T-helper 2 cell treated with Interferon-gamma antibody and Interleukin-4, amounts not matched to agents 5 μg/mL and 100 μg/mL, for 36 hours (primary cell): ENCODE measurements at regions not wholly inside any gene's neighbourhood (a gene's known extent, or its start where the extent isn't known, plus 50 kb on each side); places are given as distances from the start of the nearest gene placed in this dataset.

Experiments used
- DNase-seq: peaks from one replicate; pipeline ENCODE4 v3.0.0; 2021; ENCODE audit warnings: low spot score
- H3K27ac Mint-ChIP-seq: one replicate; pipeline ENCODE4 v1.8.0; 2021; ENCODE audit warnings: mild to moderate bottlenecking, mixed read lengths
- H3K27me3 Mint-ChIP-seq: one replicate; pipeline ENCODE4 v1.8.0; 2021; ENCODE audit warnings: low read depth, mixed read lengths
- H3K36me3 Mint-ChIP-seq: one replicate; pipeline ENCODE4 v1.8.0; 2021; ENCODE audit warnings: low read depth, mixed read lengths
- H3K4me1 Mint-ChIP-seq: one replicate; pipeline ENCODE4 v1.8.0; 2021; ENCODE audit warnings: low read depth, mixed read lengths
- H3K4me3 Mint-ChIP-seq: one replicate; pipeline ENCODE4 v1.8.0; 2022; ENCODE audit warnings: mild to moderate bottlenecking, moderate library complexity, mixed read lengths
- H3K9me3 Mint-ChIP-seq: one replicate; pipeline ENCODE4 v1.8.0; 2021; ENCODE audit warnings: mixed read lengths

- Mint-ChIP-seq H3K9me3 (no peaks in the 10 kb centered on the region), H3K4me3 (no peak overlapping the region), H3K27ac (no peak overlapping the region), H3K27me3 (peaks cover 10% of the 10 kb centered on the region), H3K4me1 (no peaks in the 10 kb centered on the region), H3K36me3 (no peaks in the 10 kb centered on the region)
- DNase-seq: no peak
Measured at GRCh38 chr20:59392736-59393135, 92.3 kb downstream of the EDN3 start.

- no peak overlapping the region for H3K4me3 Mint-ChIP-seq
- no peaks in the 10 kb centered on the region for H3K4me1 Mint-ChIP-seq
- H3K9me3 Mint-ChIP-seq: no peaks in the 10 kb centered on the region
- H3K36me3 Mint-ChIP-seq: no peaks in the 10 kb centered on the region
- H3K27ac Mint-ChIP-seq: no peak overlapping the region
- no peak for DNase-seq
- H3K27me3 Mint-ChIP-seq: peaks cover 10% of the 10 kb centered on the region
Measured at GRCh38 chr20:59393142-59393541, 92.7 kb downstream of the EDN3 start.

- DNase-seq: no peak
- H3K4me3 Mint-ChIP-seq: no peak overlapping the region
- no peaks in the 10 kb centered on the region for H3K36me3 Mint-ChIP-seq
- no peak overlapping the region for H3K27ac Mint-ChIP-seq
- no peaks in the 10 kb centered on the region for H3K4me1 Mint-ChIP-seq
- no peaks in the 10 kb centered on the region for H3K9me3 Mint-ChIP-seq
- H3K27me3 Mint-ChIP-seq: peaks cover 10% of the 10 kb centered on the region
Measured at GRCh38 chr20:59395729-59396128, 95.3 kb downstream of the EDN3 start.

GRCh38 chr20:59398537-59399205 lies 98.3 kb downstream of the EDN3 start:
- no peaks in the 10 kb centered on the region for H3K4me1 Mint-ChIP-seq
- no peak overlapping the region for H3K27ac Mint-ChIP-seq
- no peaks in the 10 kb centered on the region for H3K36me3 Mint-ChIP-seq
- DNase-seq: no peak
- no peaks in the 10 kb centered on the region for H3K9me3 Mint-ChIP-seq
- H3K4me3 Mint-ChIP-seq: no peak overlapping the region
- peaks cover 4% of the 10 kb centered on the region for H3K27me3 Mint-ChIP-seq

GRCh38 chr20:59399426-59400099 lies 99.2 kb downstream of the EDN3 start:
- H3K4me3 Mint-ChIP-seq: no peak overlapping the region

GRCh38 chr20:59400708-59401107 lies 100.3 kb downstream of the EDN3 start:
- no peak overlapping the region for H3K27ac Mint-ChIP-seq
- no peaks in the 10 kb centered on the region for H3K36me3 Mint-ChIP-seq
- no peaks in the 10 kb centered on the region for H3K9me3 Mint-ChIP-seq
- H3K4me1 Mint-ChIP-seq: no peaks in the 10 kb centered on the region
- DNase-seq: peak; percentile 5
- H3K27me3 Mint-ChIP-seq: peaks cover 3% of the 10 kb centered on the region
- H3K4me3 Mint-ChIP-seq: no peak overlapping the region

More at GRCh38 chr20:59399426-59400099, 99.2 kb downstream of the EDN3 start:
- H3K9me3 Mint-ChIP-seq: no peaks in the 10 kb centered on the region
- peaks cover 4% of the 10 kb centered on the region for H3K27me3 Mint-ChIP-seq
- H3K27ac Mint-ChIP-seq: no peak overlapping the region
- DNase-seq: no peak
- H3K36me3 Mint-ChIP-seq: no peaks in the 10 kb centered on the region
- no peaks in the 10 kb centered on the region for H3K4me1 Mint-ChIP-seq

GRCh38 chr20:59402681-59403080 lies 102.3 kb downstream of the EDN3 start:
- H3K9me3 Mint-ChIP-seq: no peaks in the 10 kb centered on the region
- H3K36me3 Mint-ChIP-seq: no peaks in the 10 kb centered on the region
- no peak overlapping the region for H3K27ac Mint-ChIP-seq
- H3K27me3 Mint-ChIP-seq: peaks cover 5% of the 10 kb centered on the region
- no peaks in the 10 kb centered on the region for H3K4me1 Mint-ChIP-seq
- no peak overlapping the region for H3K4me3 Mint-ChIP-seq
- DNase-seq: no peak

GRCh38 chr20:59403261-59403961 lies 103.0 kb downstream of the EDN3 start:
- Mint-ChIP-seq H3K27ac (no peak overlapping the region), H3K36me3 (no peaks in the 10 kb centered on the region), H3K27me3 (peaks cover 5% of the 10 kb centered on the region), H3K4me1 (no peaks in the 10 kb centered on the region), H3K9me3 (no peaks in the 10 kb centered on the region), H3K4me3 (no peak overlapping the region)
- peak; percentile 63 for DNase-seq

GRCh38 chr20:59403962-59404314 lies 103.5 kb downstream of the EDN3 start:
- Mint-ChIP-seq H3K27me3 (peaks cover 5% of the 10 kb centered on the region), H3K4me1 (no peaks in the 10 kb centered on the region), H3K4me3 (no peak overlapping the region), H3K27ac (no peak overlapping the region), H3K9me3 (no peaks in the 10 kb centered on the region), H3K36me3 (no peaks in the 10 kb centered on the region)
- DNase-seq: no peak

GRCh38 chr20:59404749-59405148 lies 104.3 kb downstream of the EDN3 start:
- no peak for DNase-seq
- Mint-ChIP-seq H3K4me3 (no peak overlapping the region), H3K27ac (no peak overlapping the region), H3K4me1 (no peaks in the 10 kb centered on the region), H3K27me3 (peaks cover 5% of the 10 kb centered on the region), H3K36me3 (no peaks in the 10 kb centered on the region), H3K9me3 (no peaks in the 10 kb centered on the region)

GRCh38 chr20:59405226-59406200 lies 105.1 kb downstream of the EDN3 start:
- peaks cover 5% of the 10 kb centered on the region for H3K27me3 Mint-ChIP-seq
- H3K36me3 Mint-ChIP-seq: no peaks in the 10 kb centered on the region
- no peak for DNase-seq
- no peaks in the 10 kb centered on the region for H3K9me3 Mint-ChIP-seq
- H3K4me3 Mint-ChIP-seq: no peak overlapping the region
- no peak overlapping the region for H3K27ac Mint-ChIP-seq
- no peaks in the 10 kb centered on the region for H3K4me1 Mint-ChIP-seq

- Mint-ChIP-seq H3K27me3 (peaks cover 5% of the 10 kb centered on the region), H3K4me1 (no peaks in the 10 kb centered on the region), H3K4me3 (no peak overlapping the region), H3K36me3 (no peaks in the 10 kb centered on the region), H3K9me3 (no peaks in the 10 kb centered on the region), H3K27ac (no peak overlapping the region)
- no peak for DNase-seq
Measured at GRCh38 chr20:59406446-59406845, 106.0 kb downstream of the EDN3 start.

- no peaks in the 10 kb centered on the region for H3K4me1 Mint-ChIP-seq
- H3K9me3 Mint-ChIP-seq: no peaks in the 10 kb centered on the region
- H3K36me3 Mint-ChIP-seq: no peaks in the 10 kb centered on the region
- H3K27me3 Mint-ChIP-seq: no peaks in the 10 kb centered on the region
- DNase-seq: no peak
- no peak overlapping the region for H3K4me3 Mint-ChIP-seq
- H3K27ac Mint-ChIP-seq: no peak overlapping the region
Measured at GRCh38 chr20:59411170-59411569, 110.8 kb downstream of the EDN3 start.
